GM19025 (cell line): ENCODE measurements at regions not wholly inside any gene's neighbourhood (a gene's known extent, or its start where the extent isn't known, plus 50 kb on each side); places are given as distances from the start of the nearest gene placed in this dataset.

Experiments
- ATAC-seq: cut with Tn5 transposase; IDR thresholded peaks from one replicate; pipeline ENCODE4 v1.9.1; 2021; ENCODE audit warnings: mild to moderate bottlenecking, low read depth, moderate library complexity; ENCODE audit not compliant: unreplicated experiment

GRCh38 chr5:163379298-163380155 lies 57.9 kb upstream of the CCNG1 start:
- no peak for ATAC-seq

- ATAC-seq, result no peak
Observed at GRCh38 chr5:163381832-163382231, 55.6 kb upstream of the CCNG1 start.

GRCh38 chr5:163383754-163384153 lies 53.6 kb upstream of the CCNG1 start:
- no peak for ATAC-seq

- no peak for ATAC-seq
Observed at GRCh38 chr5:163384669-163385068, 52.7 kb upstream of the CCNG1 start.

GRCh38 chr5:163385271-163385670 lies 52.1 kb upstream of the CCNG1 start:
- no peak for ATAC-seq

GRCh38 chr5:163385824-163386223 lies 51.6 kb upstream of the CCNG1 start:
- ATAC-seq, result no peak

GRCh38 chr5:163386352-163386751 lies 51.0 kb upstream of the CCNG1 start:
- no peak for ATAC-seq

GRCh38 chr5:163387589-163388343 lies 49.6 kb upstream of the CCNG1 start:
- ATAC-seq, result no peak
